SK-N-MC (cell line): ENCODE measurements at regions not wholly inside any gene's neighbourhood (a gene's known extent, or its start where the extent isn't known, plus 50 kb on each side); places are given as distances from the start of the nearest gene placed in this dataset.

Experiments
- EZH2 ChIP-seq: fragments of 200-600 bp; sonication (generic); IDR thresholded peaks from one replicate; pipeline ENCODE4 v1.6.1; 2017; ENCODE audit warnings: antibody characterized with exemption
- FOXP2 ChIP-seq: optimal IDR thresholded peaks from 2 replicates; pipeline ENCODE3; 2011; ENCODE audit warnings: mild to moderate bottlenecking, moderate library complexity; ENCODE audit not compliant: insufficient read depth; ENCODE audit errors: extremely low read length, control extremely low read depth
- POLR2AphosphoS5 ChIP-seq: IDR thresholded peaks from 2 replicates; pipeline ENCODE4 v1.6.1; 2012; ENCODE audit warnings: mild to moderate bottlenecking, low read depth, low read length, borderline replicate concordance

DNA sequence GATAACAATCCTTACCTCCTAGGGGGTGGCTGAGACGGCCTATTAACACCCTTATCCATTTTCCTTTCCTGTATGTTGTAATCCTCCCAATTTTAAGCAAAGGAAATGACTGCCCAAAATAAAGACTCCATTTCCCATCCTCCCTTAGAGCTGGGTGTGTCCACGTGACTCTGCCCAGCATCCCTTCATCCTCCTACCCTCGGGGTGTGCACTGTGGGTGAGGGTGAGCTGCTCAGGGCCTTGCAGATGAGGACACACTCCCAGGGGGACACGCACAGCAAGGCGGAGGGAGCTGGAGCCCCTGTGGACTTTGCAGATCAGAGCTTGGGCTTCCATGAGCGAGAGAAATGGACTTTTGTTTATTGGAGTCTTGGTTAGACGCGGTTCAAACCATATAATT lies 186.8 kb downstream of the IRF8 start:
- TF ChIP-seq POLR2AphosphoS5 (no peak), EZH2 (no peak), FOXP2 (no peak)
